MM.1S (cell line): ENCODE measurements at regions not wholly inside any gene's neighbourhood (a gene's known extent, or its start where the extent isn't known, plus 50 kb on each side); places are given as distances from the start of the nearest gene placed in this dataset.

ENCODE experiments used
- EZH2 ChIP-seq: fragments of 300-600 bp; sonication (generic); optimal IDR thresholded peaks from 2 replicates; pipeline ENCODE3; 2017; ENCODE audit warnings: low read depth, mild to moderate bottlenecking, antibody characterized with exemption, low read length, mixed read lengths
- EZH2phosphoT487 ChIP-seq: fragments of 300-600 bp; sonication (generic); IDR thresholded peaks from 2 replicates; pipeline ENCODE4 v1.6.1; 2018; ENCODE audit warnings: antibody characterized with exemption, low read length
- TF ChIP-seq, protein P1 (sequence below): fragments of 300-600 bp; sonication (generic); IDR thresholded peaks from 2 replicates; pipeline ENCODE4 v1.5.1; 2016; ENCODE audit warnings: antibody characterized with exemption, low read length, mixed read lengths

GRCh38 chr1:56339786-56340465, 239.4 kb downstream of the PLPP3 start:
- TF ChIP-seq, protein P1, sequence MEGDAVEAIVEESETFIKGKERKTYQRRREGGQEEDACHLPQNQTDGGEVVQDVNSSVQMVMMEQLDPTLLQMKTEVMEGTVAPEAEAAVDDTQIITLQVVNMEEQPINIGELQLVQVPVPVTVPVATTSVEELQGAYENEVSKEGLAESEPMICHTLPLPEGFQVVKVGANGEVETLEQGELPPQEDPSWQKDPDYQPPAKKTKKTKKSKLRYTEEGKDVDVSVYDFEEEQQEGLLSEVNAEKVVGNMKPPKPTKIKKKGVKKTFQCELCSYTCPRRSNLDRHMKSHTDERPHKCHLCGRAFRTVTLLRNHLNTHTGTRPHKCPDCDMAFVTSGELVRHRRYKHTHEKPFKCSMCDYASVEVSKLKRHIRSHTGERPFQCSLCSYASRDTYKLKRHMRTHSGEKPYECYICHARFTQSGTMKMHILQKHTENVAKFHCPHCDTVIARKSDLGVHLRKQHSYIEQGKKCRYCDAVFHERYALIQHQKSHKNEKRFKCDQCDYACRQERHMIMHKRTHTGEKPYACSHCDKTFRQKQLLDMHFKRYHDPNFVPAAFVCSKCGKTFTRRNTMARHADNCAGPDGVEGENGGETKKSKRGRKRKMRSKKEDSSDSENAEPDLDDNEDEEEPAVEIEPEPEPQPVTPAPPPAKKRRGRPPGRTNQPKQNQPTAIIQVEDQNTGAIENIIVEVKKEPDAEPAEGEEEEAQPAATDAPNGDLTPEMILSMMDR = no peak
- TF ChIP-seq EZH2 = no peak
- TF ChIP-seq EZH2phosphoT487 = no peak
